Keratinocyte (primary cell): ENCODE measurements at regions not wholly inside any gene's neighbourhood (a gene's known extent, or its start where the extent isn't known, plus 50 kb on each side); places are given as distances from the start of the nearest gene placed in this dataset.

Experiments used
- CTCF ChIP-seq, 3 experiments: IDR thresholded peaks in 1 of 3; conservative IDR thresholded peaks in 1 of 3; optimal IDR thresholded peaks in 1 of 3; 2 replicates in 2 of 3; 3 replicates in 1 of 3; pipeline versions ENCODE3 to v1.5.1; 2011; ENCODE audit warnings: low read length in 3 of 3, mild to moderate bottlenecking in 3 of 3, moderate library complexity in 2 of 3, control low read depth in 1 of 3, inconsistent platforms in 1 of 3; ENCODE audit not compliant: insufficient read depth in 2 of 3; ENCODE audit errors: extremely low read depth in 1 of 3
- EZH2 ChIP-seq: IDR thresholded peaks from one replicate; pipeline ENCODE4 v1.6.1; 2012; ENCODE audit warnings: inconsistent platforms, mild to moderate bottlenecking, low read length, moderate library complexity

- TF ChIP-seq CTCF (optimal IDR thresholded peaks at IDR 0.05 in 1 of 3, IDR thresholded peaks at IDR 0.05 in 1 of 3, conservative IDR thresholded peaks at IDR 0.05 in 1 of 3; ENCODE audit: extremely low read depth in 1 of 3, insufficient read depth in 2 of 3, low read length in 3 of 3): no peak
- no peak for TF ChIP-seq EZH2
Measured at GRCh38 chr21:41639336-41639735, 127.5 kb downstream of the RIPK4 start.
